ENCODE measurements at regions not wholly inside any gene's neighbourhood (a gene's known extent, or its start where the extent isn't known, plus 50 kb on each side); places are given as distances from the start of the nearest gene placed in this dataset.

- no peak for DNase-seq (ENCODE audit: low read depth)
- TF ChIP-seq, protein P1, sequence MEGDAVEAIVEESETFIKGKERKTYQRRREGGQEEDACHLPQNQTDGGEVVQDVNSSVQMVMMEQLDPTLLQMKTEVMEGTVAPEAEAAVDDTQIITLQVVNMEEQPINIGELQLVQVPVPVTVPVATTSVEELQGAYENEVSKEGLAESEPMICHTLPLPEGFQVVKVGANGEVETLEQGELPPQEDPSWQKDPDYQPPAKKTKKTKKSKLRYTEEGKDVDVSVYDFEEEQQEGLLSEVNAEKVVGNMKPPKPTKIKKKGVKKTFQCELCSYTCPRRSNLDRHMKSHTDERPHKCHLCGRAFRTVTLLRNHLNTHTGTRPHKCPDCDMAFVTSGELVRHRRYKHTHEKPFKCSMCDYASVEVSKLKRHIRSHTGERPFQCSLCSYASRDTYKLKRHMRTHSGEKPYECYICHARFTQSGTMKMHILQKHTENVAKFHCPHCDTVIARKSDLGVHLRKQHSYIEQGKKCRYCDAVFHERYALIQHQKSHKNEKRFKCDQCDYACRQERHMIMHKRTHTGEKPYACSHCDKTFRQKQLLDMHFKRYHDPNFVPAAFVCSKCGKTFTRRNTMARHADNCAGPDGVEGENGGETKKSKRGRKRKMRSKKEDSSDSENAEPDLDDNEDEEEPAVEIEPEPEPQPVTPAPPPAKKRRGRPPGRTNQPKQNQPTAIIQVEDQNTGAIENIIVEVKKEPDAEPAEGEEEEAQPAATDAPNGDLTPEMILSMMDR (IDR thresholded peaks at IDR 0.05; ENCODE audit: insufficient read depth, low read depth, low read length), result no peak
- H3K4me3 ChIP-seq (ENCODE audit: low read depth, low read length), result no peak overlapping the region
Measured at GRCh38 chr15:91426412-91426811, 326.4 kb downstream of the SV2B start.

GRCh38 chr15:91429973-91430372, 329.9 kb downstream of the SV2B start:
- DNase-seq (ENCODE audit: low read depth), result no peak
- TF ChIP-seq, protein P1 (IDR thresholded peaks at IDR 0.05; ENCODE audit: insufficient read depth, low read depth, low read length), result no peak
- H3K4me3 ChIP-seq (ENCODE audit: low read depth, low read length), result no peak overlapping the region

DNA sequence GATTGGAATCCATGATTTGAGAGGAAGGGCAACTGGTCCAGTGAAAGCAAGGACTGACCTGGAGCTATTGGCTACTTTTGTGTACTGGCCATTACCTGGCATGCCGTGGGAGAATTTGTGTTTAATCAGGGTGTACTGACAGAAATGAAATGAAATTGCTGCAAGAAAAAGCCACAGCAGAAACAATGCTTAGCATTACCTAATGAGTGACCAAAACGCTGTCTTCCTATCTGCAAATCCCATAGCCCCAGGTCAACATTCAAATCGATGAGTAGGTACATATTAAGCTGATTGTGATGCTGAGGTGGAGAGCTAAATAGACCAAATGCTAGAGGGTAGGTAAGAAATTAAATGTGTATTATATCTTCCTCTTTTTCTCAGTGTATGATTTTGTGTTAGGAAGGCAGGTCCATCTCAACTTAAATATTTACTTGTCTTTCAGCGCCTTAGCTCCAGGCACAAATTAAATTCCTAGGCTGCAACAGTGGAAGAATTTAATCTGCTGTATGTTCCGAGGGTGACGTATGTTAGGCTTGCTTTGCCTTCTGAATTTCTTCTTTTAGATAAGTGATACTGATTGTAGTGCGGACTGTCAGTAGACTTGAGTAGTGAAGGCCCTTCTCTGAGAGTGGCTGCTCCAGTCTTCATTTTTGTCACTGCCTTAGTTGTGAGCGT, 331.1 kb downstream of the SV2B start:
- TF ChIP-seq, protein P1 (IDR thresholded peaks at IDR 0.05; ENCODE audit: insufficient read depth, low read depth, low read length), result no peak

GRCh38 chr15:91435113-91435512, 335.1 kb downstream of the SV2B start:
- TF ChIP-seq, protein P1 (IDR thresholded peaks at IDR 0.05; ENCODE audit: insufficient read depth, low read depth, low read length), result no peak
- no peak for DNase-seq (ENCODE audit: low read depth)
- no peak overlapping the region for H3K4me3 ChIP-seq (ENCODE audit: low read depth, low read length)

More for the DNA sequence above, 331.1 kb downstream of the SV2B start:
- DNase-seq (ENCODE audit: low read depth), result no peak
- no peak overlapping the region for H3K4me3 ChIP-seq (ENCODE audit: low read depth, low read length)

DNA sequence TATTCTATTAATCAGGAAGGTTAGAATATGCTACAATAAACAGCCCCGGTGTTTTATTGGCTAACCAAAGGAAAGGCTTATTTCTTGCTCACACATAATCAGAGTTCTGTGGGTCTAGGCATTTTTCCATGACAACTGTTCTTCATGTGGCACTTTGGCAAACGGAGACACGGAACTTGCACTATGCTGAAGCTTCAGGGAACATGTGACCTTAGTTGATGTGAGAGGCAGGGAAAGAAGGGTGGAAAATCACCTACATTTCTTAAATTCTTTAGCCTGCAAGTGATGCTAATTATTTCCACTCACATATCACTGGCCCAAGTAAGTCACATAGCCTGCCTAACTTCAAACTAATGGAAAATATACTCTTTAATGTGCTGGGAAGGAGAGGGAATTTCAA, 344.6 kb downstream of the SV2B start:
- TF ChIP-seq, protein P1 (IDR thresholded peaks at IDR 0.05; ENCODE audit: insufficient read depth, low read depth, low read length), result no peak
- H3K4me3 ChIP-seq (ENCODE audit: low read depth, low read length), result no peak overlapping the region
- DNase-seq (ENCODE audit: low read depth), result no peak

- TF ChIP-seq, protein P1 (IDR thresholded peaks at IDR 0.05; ENCODE audit: insufficient read depth, low read depth, low read length), result no peak
- DNase-seq (ENCODE audit: low read depth), result peak; percentile 3
- H3K4me3 ChIP-seq (ENCODE audit: low read depth, low read length), result no peak overlapping the region
Measured at GRCh38 chr15:91445695-91446228, 345.7 kb downstream of the SV2B start.

All from fibroblast of villous mesenchyme (primary cell).